C4-2B (cell line): ENCODE measurements at regions not wholly inside any gene's neighbourhood (a gene's known extent, or its start where the extent isn't known, plus 50 kb on each side); places are given as distances from the start of the nearest gene placed in this dataset.
A peak's percentile ranks its signal among the peaks of the same experiment; 100 is the strongest.

Source experiments
- ZFX ChIP-seq: fragments of 450-650 bp; IDR thresholded peaks from 2 replicates; pipeline ENCODE4 v1.6.1; 2017
- TF ChIP-seq, protein P1 (sequence below): fragments of 450-650 bp; conservative IDR thresholded peaks from 2 replicates; pipeline ENCODE4 v1.5.1; 2017; ENCODE audit warnings: mild to moderate bottlenecking

DNA sequence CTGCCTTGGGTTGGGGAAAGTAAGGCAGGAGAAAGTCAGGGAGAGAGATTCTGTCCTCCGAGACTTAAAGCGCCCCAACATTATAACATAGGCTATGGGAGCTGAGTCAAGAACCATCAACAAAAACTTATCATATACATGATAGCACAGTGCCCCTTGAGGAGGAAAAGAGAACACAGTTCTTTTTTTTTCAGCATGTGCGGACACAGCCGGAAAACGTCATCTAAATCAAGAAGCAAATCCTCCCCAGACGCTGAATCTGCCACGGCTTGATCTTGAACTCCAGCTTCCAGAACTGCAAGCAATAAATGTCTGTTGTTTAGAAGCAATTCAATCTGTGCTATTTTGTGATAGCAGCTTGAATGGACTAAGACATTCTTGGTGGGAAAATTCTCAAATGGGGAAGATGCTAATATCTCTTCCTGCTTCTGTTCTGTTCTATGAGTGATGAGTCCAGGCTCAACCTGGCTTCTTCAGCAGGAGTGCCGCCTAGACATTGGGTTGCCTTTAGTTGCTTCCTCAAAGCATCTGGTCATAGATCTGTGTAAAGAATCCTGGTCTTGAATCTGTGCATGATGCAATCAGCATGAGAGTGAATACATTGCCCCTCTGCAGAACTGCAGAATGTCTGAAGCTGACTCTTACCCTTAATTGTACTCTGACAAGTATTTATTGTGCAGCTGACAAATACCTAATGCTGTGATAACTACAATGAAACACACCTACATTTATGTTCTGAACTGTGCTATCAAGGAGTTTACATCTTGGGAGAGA, 549.8 kb upstream of the PRKX start:
- TF ChIP-seq, protein P1, sequence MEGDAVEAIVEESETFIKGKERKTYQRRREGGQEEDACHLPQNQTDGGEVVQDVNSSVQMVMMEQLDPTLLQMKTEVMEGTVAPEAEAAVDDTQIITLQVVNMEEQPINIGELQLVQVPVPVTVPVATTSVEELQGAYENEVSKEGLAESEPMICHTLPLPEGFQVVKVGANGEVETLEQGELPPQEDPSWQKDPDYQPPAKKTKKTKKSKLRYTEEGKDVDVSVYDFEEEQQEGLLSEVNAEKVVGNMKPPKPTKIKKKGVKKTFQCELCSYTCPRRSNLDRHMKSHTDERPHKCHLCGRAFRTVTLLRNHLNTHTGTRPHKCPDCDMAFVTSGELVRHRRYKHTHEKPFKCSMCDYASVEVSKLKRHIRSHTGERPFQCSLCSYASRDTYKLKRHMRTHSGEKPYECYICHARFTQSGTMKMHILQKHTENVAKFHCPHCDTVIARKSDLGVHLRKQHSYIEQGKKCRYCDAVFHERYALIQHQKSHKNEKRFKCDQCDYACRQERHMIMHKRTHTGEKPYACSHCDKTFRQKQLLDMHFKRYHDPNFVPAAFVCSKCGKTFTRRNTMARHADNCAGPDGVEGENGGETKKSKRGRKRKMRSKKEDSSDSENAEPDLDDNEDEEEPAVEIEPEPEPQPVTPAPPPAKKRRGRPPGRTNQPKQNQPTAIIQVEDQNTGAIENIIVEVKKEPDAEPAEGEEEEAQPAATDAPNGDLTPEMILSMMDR: peak; percentile 38
- TF ChIP-seq ZFX: no peak
